Upper lobe of right lung (tissue), 1 donor: ENCODE measurements at regions not wholly inside any gene's neighbourhood (a gene's known extent, or its start where the extent isn't known, plus 50 kb on each side); places are given as distances from the start of the nearest gene placed in this dataset.
A peak's percentile ranks its signal among the peaks of the same experiment; 100 is the strongest.

ENCODE experiments used
- ATAC-seq: fragments of 200-7000 bp; cut with Tn5 transposase; one replicate; pipeline ENCODE4 v1.9.1; 2020; ENCODE audit warnings: mild to moderate bottlenecking, moderate library complexity
- DNase-seq: peaks from one replicate; pipeline ENCODE4 v3.0.0-alpha.2; 2020
- H3K27ac ChIP-seq: fragments of 200-600 bp; one replicate; pipeline ENCODE4 v1.8.0; 2022
- H3K27me3 ChIP-seq: fragments of 200-600 bp; one replicate; pipeline ENCODE4 v1.8.0; 2022; ENCODE audit warnings: mild to moderate bottlenecking
- H3K36me3 ChIP-seq: fragments of 200-600 bp; one replicate; pipeline ENCODE4 v1.8.0; 2022
- H3K4me1 ChIP-seq: fragments of 200-600 bp; one replicate; pipeline ENCODE4 v1.8.0; 2022
- H3K4me3 ChIP-seq: fragments of 200-600 bp; one replicate; pipeline ENCODE4 v1.8.0; 2022; ENCODE audit warnings: mild to moderate bottlenecking
- H3K9me3 ChIP-seq: fragments of 200-600 bp; one replicate; pipeline ENCODE4 v1.8.0; 2022
- CTCF ChIP-seq: fragments of 200-600 bp; IDR thresholded peaks from one replicate; pipeline ENCODE4 v1.8.0; 2022; ENCODE audit warnings: antibody characterized with exemption
- intact Hi-C: fragments of 100-400 bp; cut with DNase I; formaldehyde crosslinking; loops from one replicate; pipeline ENCODE4 v1.11.0; 2022
- donor health status: DM: no; HTN: yes; CAD: no; lungs with severe emphysema.

- no peaks in the 10 kb centered on the region for H3K4me1 ChIP-seq
- peaks cover 9% of the 10 kb centered on the region for H3K27me3 ChIP-seq
- TF ChIP-seq CTCF: no peak
- no peaks in the 10 kb centered on the region for H3K9me3 ChIP-seq
- no peaks in the 10 kb centered on the region for H3K36me3 ChIP-seq
- no peak overlapping the region for H3K27ac ChIP-seq
- no peak overlapping the region for H3K4me3 ChIP-seq
- ATAC-seq: no peak
- intact Hi-C loops: no loop called here
- peak; percentile 27 for DNase-seq
Observed at GRCh38 chr18:78790960-78791359, 188.7 kb upstream of the SALL3 start.

- intact Hi-C loops: no loop called here
- DNase-seq (peak; percentile 44), ATAC-seq (no peak)
- H3K9me3 ChIP-seq: no peaks in the 10 kb centered on the region
- no peak overlapping the region for H3K4me3 ChIP-seq
- H3K4me1 ChIP-seq: no peaks in the 10 kb centered on the region
- H3K27me3 ChIP-seq: peaks cover 9% of the 10 kb centered on the region
- no peak overlapping the region for H3K27ac ChIP-seq
- no peaks in the 10 kb centered on the region for H3K36me3 ChIP-seq
- no peak for TF ChIP-seq CTCF
Observed at GRCh38 chr18:78792094-78792493, 187.5 kb upstream of the SALL3 start.

- TF ChIP-seq CTCF: no peak
- Histone ChIP-seq H3K27me3 (peaks cover 9% of the 10 kb centered on the region), H3K4me1 (no peaks in the 10 kb centered on the region), H3K27ac (no peak overlapping the region), H3K4me3 (no peak overlapping the region), H3K9me3 (no peaks in the 10 kb centered on the region), H3K36me3 (no peaks in the 10 kb centered on the region)
- DNase-seq (peak; percentile 48), ATAC-seq (peak; percentile 20)
- intact Hi-C loops: no loop called here
Observed at GRCh38 chr18:78792736-78793135, 186.9 kb upstream of the SALL3 start.

- Histone ChIP-seq H3K9me3 (no peaks in the 10 kb centered on the region), H3K4me3 (no peak overlapping the region), H3K4me1 (no peaks in the 10 kb centered on the region), H3K27me3 (peaks cover 9% of the 10 kb centered on the region), H3K36me3 (no peaks in the 10 kb centered on the region), H3K27ac (no peak overlapping the region)
- DNase-seq: no peak
- no peak for ATAC-seq
- intact Hi-C loops: no loop called here
- TF ChIP-seq CTCF: no peak
Observed at GRCh38 chr18:78793313-78794070, 186.1 kb upstream of the SALL3 start.

- H3K9me3 ChIP-seq: no peaks in the 10 kb centered on the region
- H3K27me3 ChIP-seq: peaks cover 9% of the 10 kb centered on the region
- H3K36me3 ChIP-seq: no peaks in the 10 kb centered on the region
- ATAC-seq (no peak), DNase-seq (no peak)
- intact Hi-C loops: no loop called here
- H3K27ac ChIP-seq: no peak overlapping the region
- no peak overlapping the region for H3K4me3 ChIP-seq
- no peak for TF ChIP-seq CTCF
- H3K4me1 ChIP-seq: no peaks in the 10 kb centered on the region
Observed at GRCh38 chr18:78794071-78794430, 185.6 kb upstream of the SALL3 start.
